Glutamatergic neuron (in vitro differentiated cells): ENCODE measurements at regions not wholly inside any gene's neighbourhood (a gene's known extent, or its start where the extent isn't known, plus 50 kb on each side); places are given as distances from the start of the nearest gene placed in this dataset.

ENCODE experiments used
- DNase-seq: peaks from one replicate; pipeline ENCODE4 v3.0.0; 2022
- H3K27ac Mint-ChIP-seq: one replicate; pipeline ENCODE4 v1.8.0; 2020; ENCODE audit warnings: mild to moderate bottlenecking, mixed read lengths, inconsistent platforms; ENCODE audit not compliant: unreplicated experiment
- H3K27me3 Mint-ChIP-seq: one replicate; pipeline ENCODE4 v1.8.0; 2020; ENCODE audit warnings: mild to moderate bottlenecking, moderate library complexity, mixed read lengths, inconsistent platforms; ENCODE audit not compliant: unreplicated experiment
- H3K36me3 Mint-ChIP-seq: one replicate; pipeline ENCODE4 v1.8.0; 2020; ENCODE audit warnings: mild to moderate bottlenecking, mixed read lengths, inconsistent platforms; ENCODE audit not compliant: unreplicated experiment
- H3K4me1 Mint-ChIP-seq: one replicate; pipeline ENCODE4 v1.8.0; 2020; ENCODE audit warnings: mild to moderate bottlenecking, low read depth, mixed read lengths, inconsistent platforms; ENCODE audit not compliant: unreplicated experiment
- H3K4me3 Mint-ChIP-seq: one replicate; pipeline ENCODE4 v1.8.0; 2020; ENCODE audit warnings: mild to moderate bottlenecking, mixed read lengths, inconsistent platforms; ENCODE audit not compliant: unreplicated experiment
- H3K9me3 Mint-ChIP-seq: one replicate; pipeline ENCODE4 v1.8.0; 2020; ENCODE audit warnings: mild to moderate bottlenecking, moderate library complexity, mixed read lengths, inconsistent platforms; ENCODE audit not compliant: unreplicated experiment
- TF ChIP-seq, protein P1 (sequence below): fragments of 200-600 bp; sonication (generic); IDR thresholded peaks from one replicate; pipeline ENCODE4 v1.5.0; 2021; ENCODE audit not compliant: partially characterized antibody, unreplicated experiment

DNA sequence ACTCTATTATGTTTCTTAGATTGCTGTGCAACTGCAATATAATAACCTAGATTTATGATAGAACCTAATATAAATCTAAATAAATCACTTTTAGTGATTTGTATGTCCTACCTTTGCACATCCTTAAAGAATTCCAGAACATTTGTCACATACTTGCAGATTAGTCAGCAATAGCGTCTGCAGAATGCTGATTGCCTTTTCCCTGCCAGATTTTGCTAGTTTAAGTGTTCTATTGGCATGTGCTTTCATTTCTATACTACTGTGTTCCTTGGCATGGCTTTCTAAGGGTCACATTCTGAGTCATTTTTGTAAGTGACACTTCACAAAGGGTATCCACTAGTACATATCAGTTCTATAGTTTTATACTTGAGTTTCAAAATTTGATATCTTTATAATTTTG lies 303.1 kb upstream of the GIMD1 start:
- Mint-ChIP-seq H3K4me3 (no peak overlapping the region), H3K27ac (no peak overlapping the region), H3K4me1 (no peaks in the 10 kb centered on the region), H3K36me3 (no peaks in the 10 kb centered on the region), H3K9me3 (peaks cover 2% of the 10 kb centered on the region), H3K27me3 (no peaks in the 10 kb centered on the region)
- DNase-seq: no peak
- TF ChIP-seq, protein P1, sequence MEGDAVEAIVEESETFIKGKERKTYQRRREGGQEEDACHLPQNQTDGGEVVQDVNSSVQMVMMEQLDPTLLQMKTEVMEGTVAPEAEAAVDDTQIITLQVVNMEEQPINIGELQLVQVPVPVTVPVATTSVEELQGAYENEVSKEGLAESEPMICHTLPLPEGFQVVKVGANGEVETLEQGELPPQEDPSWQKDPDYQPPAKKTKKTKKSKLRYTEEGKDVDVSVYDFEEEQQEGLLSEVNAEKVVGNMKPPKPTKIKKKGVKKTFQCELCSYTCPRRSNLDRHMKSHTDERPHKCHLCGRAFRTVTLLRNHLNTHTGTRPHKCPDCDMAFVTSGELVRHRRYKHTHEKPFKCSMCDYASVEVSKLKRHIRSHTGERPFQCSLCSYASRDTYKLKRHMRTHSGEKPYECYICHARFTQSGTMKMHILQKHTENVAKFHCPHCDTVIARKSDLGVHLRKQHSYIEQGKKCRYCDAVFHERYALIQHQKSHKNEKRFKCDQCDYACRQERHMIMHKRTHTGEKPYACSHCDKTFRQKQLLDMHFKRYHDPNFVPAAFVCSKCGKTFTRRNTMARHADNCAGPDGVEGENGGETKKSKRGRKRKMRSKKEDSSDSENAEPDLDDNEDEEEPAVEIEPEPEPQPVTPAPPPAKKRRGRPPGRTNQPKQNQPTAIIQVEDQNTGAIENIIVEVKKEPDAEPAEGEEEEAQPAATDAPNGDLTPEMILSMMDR: no peak

DNA sequence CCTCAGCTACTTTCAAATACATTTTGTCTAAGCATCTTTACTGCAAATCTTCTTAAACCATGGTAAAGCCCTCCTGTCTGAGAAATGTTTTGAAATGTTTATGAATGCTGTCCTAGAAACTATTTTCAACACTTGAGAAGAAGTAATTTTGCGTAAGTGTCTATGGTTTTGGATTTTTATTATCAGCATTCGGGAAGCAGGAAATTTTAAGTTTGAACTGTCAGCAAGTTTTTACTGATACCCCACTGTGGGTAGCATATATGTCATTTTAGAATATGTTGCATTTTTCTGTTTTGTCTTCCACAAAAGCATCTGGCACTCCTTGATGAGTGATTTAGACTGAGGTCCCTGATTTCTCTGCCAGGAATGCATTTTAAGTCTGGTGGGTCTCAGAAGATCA lies 302.4 kb upstream of the GIMD1 start:
- no peaks in the 10 kb centered on the region for H3K36me3 Mint-ChIP-seq

DNA sequence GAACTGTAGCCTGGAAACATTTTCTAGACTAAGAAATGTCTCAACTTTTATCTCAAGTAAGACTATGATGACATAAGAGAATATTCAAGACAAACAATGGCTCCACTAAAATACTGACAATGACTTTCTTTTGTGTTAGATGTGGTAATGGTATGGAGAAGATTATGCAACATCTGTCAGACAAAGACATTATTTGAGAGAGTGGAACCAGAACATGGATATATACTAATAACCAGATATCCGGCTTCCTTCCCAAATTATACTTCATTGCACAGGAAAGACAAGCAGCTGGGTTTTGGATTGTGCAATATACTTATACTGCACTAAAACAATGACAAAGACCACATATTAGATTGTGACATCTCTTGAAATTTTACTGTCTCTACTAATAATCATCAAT lies 290.8 kb upstream of the GIMD1 start:
- H3K9me3 Mint-ChIP-seq: no peaks in the 10 kb centered on the region
- no peak overlapping the region for H3K4me3 Mint-ChIP-seq
- no peaks in the 10 kb centered on the region for H3K4me1 Mint-ChIP-seq
- DNase-seq: no peak
- H3K27ac Mint-ChIP-seq: no peak overlapping the region
- TF ChIP-seq, protein P1: no peak
- no peaks in the 10 kb centered on the region for H3K27me3 Mint-ChIP-seq
- no peaks in the 10 kb centered on the region for H3K36me3 Mint-ChIP-seq

More for the DNA sequence above, 302.4 kb upstream of the GIMD1 start:
- Mint-ChIP-seq H3K27me3 (no peaks in the 10 kb centered on the region), H3K4me1 (no peaks in the 10 kb centered on the region), H3K27ac (no peak overlapping the region), H3K4me3 (no peak overlapping the region), H3K9me3 (peaks cover 2% of the 10 kb centered on the region)
- DNase-seq: no peak
- TF ChIP-seq, protein P1: no peak

DNA sequence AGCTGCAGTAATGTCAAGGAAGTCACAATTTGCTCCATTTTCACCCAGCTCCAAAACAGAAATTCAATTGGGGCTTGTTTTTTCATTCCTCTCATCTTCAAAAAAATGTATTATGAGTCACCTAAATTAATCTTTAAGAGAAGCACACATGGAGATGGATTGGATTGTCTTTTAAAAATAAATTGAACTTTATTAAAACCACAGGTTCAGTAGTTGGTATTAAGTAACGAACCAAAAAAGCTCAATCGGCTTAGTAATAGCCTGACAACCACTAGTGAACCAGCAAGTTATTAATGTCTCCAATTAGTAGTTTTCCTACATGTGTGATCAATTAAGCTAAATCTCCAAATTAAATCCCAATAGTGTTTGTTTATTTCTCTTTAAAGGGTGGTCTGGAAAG lies 283.5 kb upstream of the GIMD1 start:
- no peaks in the 10 kb centered on the region for H3K4me1 Mint-ChIP-seq
- H3K36me3 Mint-ChIP-seq: no peaks in the 10 kb centered on the region
- H3K9me3 Mint-ChIP-seq: no peaks in the 10 kb centered on the region
- DNase-seq: no peak
- no peak overlapping the region for H3K4me3 Mint-ChIP-seq
- H3K27ac Mint-ChIP-seq: no peak overlapping the region
- TF ChIP-seq, protein P1: no peak
- peaks cover 2% of the 10 kb centered on the region for H3K27me3 Mint-ChIP-seq

DNA sequence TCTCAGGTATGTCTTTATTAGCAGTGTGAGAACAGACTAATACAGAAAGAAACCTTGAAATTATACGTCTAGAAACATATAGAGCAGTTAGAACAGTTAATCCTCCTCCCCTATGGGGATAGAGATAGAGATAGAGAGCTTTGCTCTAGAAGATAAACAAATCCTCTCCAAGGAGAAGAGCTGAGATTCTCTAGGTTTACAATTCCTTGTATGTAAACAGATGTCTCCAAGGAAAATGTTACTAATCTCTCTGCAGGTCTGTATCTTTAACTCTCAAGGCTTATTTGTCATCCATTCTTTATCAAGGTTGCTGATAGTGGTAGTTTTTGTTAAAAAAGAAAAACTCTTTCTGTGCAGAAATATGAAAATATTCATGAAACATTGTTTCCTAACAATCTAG lies 282.1 kb upstream of the GIMD1 start:
- Mint-ChIP-seq H3K27me3 (peaks cover 2% of the 10 kb centered on the region), H3K4me3 (no peak overlapping the region), H3K36me3 (no peaks in the 10 kb centered on the region), H3K9me3 (no peaks in the 10 kb centered on the region), H3K4me1 (no peaks in the 10 kb centered on the region), H3K27ac (no peak overlapping the region)
- TF ChIP-seq, protein P1: no peak
- no peak for DNase-seq
